Retinal pigment epithelial cell (primary cell): ENCODE measurements at regions not wholly inside any gene's neighbourhood (a gene's known extent, or its start where the extent isn't known, plus 50 kb on each side); places are given as distances from the start of the nearest gene placed in this dataset.

Experiments used
- DNase-seq: peaks from one replicate; pipeline ENCODE4 v3.0.0-alpha.2; 2010; ENCODE audit warnings: low read depth
- H3K4me3 ChIP-seq: 2 replicates; pipeline ENCODE4 v1.5.1; 2011; ENCODE audit warnings: mild to moderate bottlenecking, low read length, control low read depth, moderate library complexity
- CTCF ChIP-seq: conservative IDR thresholded peaks from 2 replicates; pipeline ENCODE4 v1.5.1; 2011; ENCODE audit warnings: low read depth, low read length, control low read depth, inconsistent platforms

- no peak for DNase-seq
- no peak for TF ChIP-seq CTCF
- H3K4me3 ChIP-seq: no peak overlapping the region
These were observed 126.0 kb upstream of the LRFN2 start for GRCh38 chr6:40713002-40713719.

- no peak overlapping the region for H3K4me3 ChIP-seq
- no peak for TF ChIP-seq CTCF
- no peak for DNase-seq
These were observed 123.6 kb upstream of the LRFN2 start for GRCh38 chr6:40710626-40711330.

- no peak for TF ChIP-seq CTCF
- DNase-seq: no peak
- H3K4me3 ChIP-seq: no peak overlapping the region
These were observed 120.9 kb upstream of the LRFN2 start for GRCh38 chr6:40708049-40708448.

GRCh38 chr6:40706178-40706577 lies 119.0 kb upstream of the LRFN2 start:
- DNase-seq: no peak
- no peak for TF ChIP-seq CTCF
- no peak overlapping the region for H3K4me3 ChIP-seq

- no peak for DNase-seq
- no peak overlapping the region for H3K4me3 ChIP-seq
- no peak for TF ChIP-seq CTCF
These were observed 118.2 kb upstream of the LRFN2 start for GRCh38 chr6:40705354-40705753.

- no peak for TF ChIP-seq CTCF
- H3K4me3 ChIP-seq: no peak overlapping the region
- no peak for DNase-seq
These were observed 114.3 kb upstream of the LRFN2 start for GRCh38 chr6:40701352-40702007.
